Neural cell (in vitro differentiated cells): ENCODE measurements at regions not wholly inside any gene's neighbourhood (a gene's known extent, or its start where the extent isn't known, plus 50 kb on each side); places are given as distances from the start of the nearest gene placed in this dataset.

ENCODE experiments used
- H2AFZ ChIP-seq: fragments of 200-600, 300-800 bp; sonication (generic), shearing (Covaris generic); 2 replicates; pipeline ENCODE4 v1.6.0; 2014; ENCODE audit warnings: low read depth, mild to moderate bottlenecking, antibody characterized with exemption, low read length, moderate library complexity
- H3F3A ChIP-seq: fragments of 200-600 bp; shearing (Covaris generic); 2 replicates; pipeline ENCODE4 v1.6.1; 2016; ENCODE audit warnings: mild to moderate bottlenecking, moderate library complexity, mixed read lengths, antibody characterized with exemption, low read length; ENCODE audit not compliant: insufficient read depth, poor library complexity, severe bottlenecking
- H3K27ac ChIP-seq: fragments of 200-600, 300-800 bp; sonication (generic), shearing (Covaris generic); 2 replicates; pipeline ENCODE4 v1.5.1; 2014; ENCODE audit warnings: mild to moderate bottlenecking, low read length, moderate library complexity
- H3K27me3 ChIP-seq: fragments of 300-800, 200-600 bp; sonication (generic), shearing (Covaris generic); 2 replicates; pipeline ENCODE4 v1.6.0; 2014; ENCODE audit warnings: mild to moderate bottlenecking, low read depth, low read length, moderate library complexity; ENCODE audit not compliant: insufficient read depth
- H3K36me3 ChIP-seq: fragments of 300-800, 200-600 bp; sonication (generic), shearing (Covaris generic); 2 replicates; pipeline ENCODE4 v1.5.1; 2014; ENCODE audit warnings: mild to moderate bottlenecking, antibody characterized with exemption, low read length, moderate library complexity; ENCODE audit not compliant: insufficient read depth
- H3K4me2 ChIP-seq: fragments of 300-800, 200-600 bp; sonication (generic), shearing (Covaris generic); 2 replicates; pipeline ENCODE4 v1.6.0; 2014; ENCODE audit warnings: mild to moderate bottlenecking, low read length
- H3K4me3 ChIP-seq: fragments of 300-800, 200-600 bp; sonication (generic), shearing (Covaris generic); 2 replicates; pipeline ENCODE4 v1.5.1; 2014; ENCODE audit warnings: mild to moderate bottlenecking, low read length, moderate library complexity
- H3K79me2 ChIP-seq: fragments of 200-600 bp; shearing (Covaris generic); replicated peaks from 2 replicates; pipeline ENCODE4 v1.6.0; 2014; ENCODE audit warnings: mild to moderate bottlenecking, low read length, moderate library complexity; ENCODE audit not compliant: insufficient read depth
- H3K9ac ChIP-seq: fragments of 300-800, 200-600 bp; sonication (generic), shearing (Covaris generic); 2 replicates; pipeline ENCODE4 v1.6.1; 2016; ENCODE audit warnings: mild to moderate bottlenecking, low read length, mixed read lengths
- H3K9me2 ChIP-seq: fragments of 200-600 bp; shearing (Covaris generic); 2 replicates; pipeline ENCODE4 v1.6.1; 2016; ENCODE audit warnings: mild to moderate bottlenecking, low read length, mixed read lengths; ENCODE audit not compliant: insufficient read depth
- H3K9me3 ChIP-seq: fragments of 200-600, 300-800 bp; sonication (generic), shearing (Covaris generic); 2 replicates; pipeline ENCODE4 v1.6.1; 2016; ENCODE audit warnings: mild to moderate bottlenecking, mixed run types, low read length, moderate library complexity, mixed read lengths
- H4K20me1 ChIP-seq: fragments of 200-600 bp; shearing (Covaris generic); 2 replicates; pipeline ENCODE4 v1.6.1; 2016; ENCODE audit warnings: mild to moderate bottlenecking, mixed run types; ENCODE audit not compliant: insufficient read depth
- EP300 ChIP-seq: fragments of 450-650 bp; conservative IDR thresholded peaks from 2 replicates; pipeline ENCODE4 v1.6.1; 2014; ENCODE audit warnings: antibody characterized with exemption, mild to moderate bottlenecking, moderate library complexity; ENCODE audit not compliant: poor library complexity, severe bottlenecking
- EZH2 ChIP-seq: fragments of 200-600, 300-800 bp; shearing (Covaris generic), sonication (generic); IDR thresholded peaks from 2 replicates; pipeline ENCODE4 v1.6.1; 2014; ENCODE audit warnings: antibody characterized with exemption, low read length, borderline replicate concordance, mild to moderate bottlenecking; ENCODE audit not compliant: insufficient read depth, poor library complexity, severe bottlenecking
- MXI1 ChIP-seq: fragments of 450-650 bp; conservative IDR thresholded peaks from 2 replicates; pipeline ENCODE4 v1.6.1; 2014; ENCODE audit warnings: antibody characterized with exemption, mild to moderate bottlenecking; ENCODE audit not compliant: poor library complexity, severe bottlenecking
- POLR2AphosphoS5 ChIP-seq: IDR thresholded peaks from 2 replicates; pipeline ENCODE4 v1.6.1; 2012
- RAD21 ChIP-seq: fragments of 450-650 bp; conservative IDR thresholded peaks from 2 replicates; pipeline ENCODE4 v1.6.1; 2014; ENCODE audit warnings: antibody characterized with exemption, mild to moderate bottlenecking, moderate library complexity
- SMC3 ChIP-seq: fragments of 450-650 bp; conservative IDR thresholded peaks from 2 replicates; pipeline ENCODE4 v1.6.1; 2014; ENCODE audit warnings: antibody characterized with exemption, mild to moderate bottlenecking, moderate library complexity; ENCODE audit not compliant: poor library complexity
- TAF1 ChIP-seq: IDR thresholded peaks from 2 replicates; pipeline ENCODE4 v1.6.1; 2012; ENCODE audit warnings: low read depth
- TF ChIP-seq, protein P1 (sequence below): fragments of 450-650 bp; IDR thresholded peaks from 2 replicates; pipeline ENCODE4 v1.5.1; 2014; ENCODE audit warnings: antibody characterized with exemption, mild to moderate bottlenecking, moderate library complexity; ENCODE audit not compliant: poor library complexity, severe bottlenecking
- TF ChIP-seq, protein P2 (sequence below): IDR thresholded peaks from 2 replicates; pipeline ENCODE4 v1.6.1; 2012; ENCODE audit warnings: borderline replicate concordance

DNA sequence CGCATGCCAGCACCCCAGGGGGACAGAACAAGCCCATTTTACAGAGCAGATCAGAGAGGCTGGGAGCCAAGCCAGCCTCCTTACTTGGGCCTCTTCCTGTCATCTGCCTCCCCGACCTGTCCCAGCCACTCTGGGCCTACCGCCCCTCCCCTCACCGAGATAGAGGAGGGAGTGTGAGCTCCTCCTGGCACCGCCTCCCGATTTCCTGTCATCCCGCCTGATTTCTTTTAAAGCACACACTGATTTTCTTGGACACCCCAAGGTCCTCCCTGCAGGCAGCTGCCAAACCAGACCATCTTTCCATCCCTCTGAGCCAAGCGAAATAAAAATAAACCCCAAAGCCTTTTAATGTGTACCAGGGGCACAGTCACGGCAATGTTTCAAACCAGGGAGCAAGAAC lies 108.4 kb downstream of the RFLNA start:
- TF ChIP-seq TAF1 = no peak
- no peak for TF ChIP-seq EP300
- TF ChIP-seq, protein P1, sequence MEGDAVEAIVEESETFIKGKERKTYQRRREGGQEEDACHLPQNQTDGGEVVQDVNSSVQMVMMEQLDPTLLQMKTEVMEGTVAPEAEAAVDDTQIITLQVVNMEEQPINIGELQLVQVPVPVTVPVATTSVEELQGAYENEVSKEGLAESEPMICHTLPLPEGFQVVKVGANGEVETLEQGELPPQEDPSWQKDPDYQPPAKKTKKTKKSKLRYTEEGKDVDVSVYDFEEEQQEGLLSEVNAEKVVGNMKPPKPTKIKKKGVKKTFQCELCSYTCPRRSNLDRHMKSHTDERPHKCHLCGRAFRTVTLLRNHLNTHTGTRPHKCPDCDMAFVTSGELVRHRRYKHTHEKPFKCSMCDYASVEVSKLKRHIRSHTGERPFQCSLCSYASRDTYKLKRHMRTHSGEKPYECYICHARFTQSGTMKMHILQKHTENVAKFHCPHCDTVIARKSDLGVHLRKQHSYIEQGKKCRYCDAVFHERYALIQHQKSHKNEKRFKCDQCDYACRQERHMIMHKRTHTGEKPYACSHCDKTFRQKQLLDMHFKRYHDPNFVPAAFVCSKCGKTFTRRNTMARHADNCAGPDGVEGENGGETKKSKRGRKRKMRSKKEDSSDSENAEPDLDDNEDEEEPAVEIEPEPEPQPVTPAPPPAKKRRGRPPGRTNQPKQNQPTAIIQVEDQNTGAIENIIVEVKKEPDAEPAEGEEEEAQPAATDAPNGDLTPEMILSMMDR = no peak
- TF ChIP-seq, protein P2, sequence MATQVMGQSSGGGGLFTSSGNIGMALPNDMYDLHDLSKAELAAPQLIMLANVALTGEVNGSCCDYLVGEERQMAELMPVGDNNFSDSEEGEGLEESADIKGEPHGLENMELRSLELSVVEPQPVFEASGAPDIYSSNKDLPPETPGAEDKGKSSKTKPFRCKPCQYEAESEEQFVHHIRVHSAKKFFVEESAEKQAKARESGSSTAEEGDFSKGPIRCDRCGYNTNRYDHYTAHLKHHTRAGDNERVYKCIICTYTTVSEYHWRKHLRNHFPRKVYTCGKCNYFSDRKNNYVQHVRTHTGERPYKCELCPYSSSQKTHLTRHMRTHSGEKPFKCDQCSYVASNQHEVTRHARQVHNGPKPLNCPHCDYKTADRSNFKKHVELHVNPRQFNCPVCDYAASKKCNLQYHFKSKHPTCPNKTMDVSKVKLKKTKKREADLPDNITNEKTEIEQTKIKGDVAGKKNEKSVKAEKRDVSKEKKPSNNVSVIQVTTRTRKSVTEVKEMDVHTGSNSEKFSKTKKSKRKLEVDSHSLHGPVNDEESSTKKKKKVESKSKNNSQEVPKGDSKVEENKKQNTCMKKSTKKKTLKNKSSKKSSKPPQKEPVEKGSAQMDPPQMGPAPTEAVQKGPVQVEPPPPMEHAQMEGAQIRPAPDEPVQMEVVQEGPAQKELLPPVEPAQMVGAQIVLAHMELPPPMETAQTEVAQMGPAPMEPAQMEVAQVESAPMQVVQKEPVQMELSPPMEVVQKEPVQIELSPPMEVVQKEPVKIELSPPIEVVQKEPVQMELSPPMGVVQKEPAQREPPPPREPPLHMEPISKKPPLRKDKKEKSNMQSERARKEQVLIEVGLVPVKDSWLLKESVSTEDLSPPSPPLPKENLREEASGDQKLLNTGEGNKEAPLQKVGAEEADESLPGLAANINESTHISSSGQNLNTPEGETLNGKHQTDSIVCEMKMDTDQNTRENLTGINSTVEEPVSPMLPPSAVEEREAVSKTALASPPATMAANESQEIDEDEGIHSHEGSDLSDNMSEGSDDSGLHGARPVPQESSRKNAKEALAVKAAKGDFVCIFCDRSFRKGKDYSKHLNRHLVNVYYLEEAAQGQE = no peak
- TF ChIP-seq EZH2 = no peak
- TF ChIP-seq MXI1 = no peak
- no peak for TF ChIP-seq SMC3
- no peak for TF ChIP-seq POLR2AphosphoS5
- TF ChIP-seq RAD21 = no peak
- Histone ChIP-seq H3K9me2 (no peaks in the 10 kb centered on the region), H3K9me3 (no peaks in the 10 kb centered on the region), H3K4me2 (no peak overlapping the region), H3F3A (no peaks in the 10 kb centered on the region), H4K20me1 (no peaks in the 10 kb centered on the region), H3K9ac (peak overlapping the region; percentile 64), H2AFZ (no peak overlapping the region), H3K4me3 (no peak overlapping the region), H3K27me3 (no peaks in the 10 kb centered on the region), H3K79me2 (no peaks in the 10 kb centered on the region), H3K36me3 (no peaks in the 10 kb centered on the region), H3K27ac (peak overlapping the region; percentile 90)

DNA sequence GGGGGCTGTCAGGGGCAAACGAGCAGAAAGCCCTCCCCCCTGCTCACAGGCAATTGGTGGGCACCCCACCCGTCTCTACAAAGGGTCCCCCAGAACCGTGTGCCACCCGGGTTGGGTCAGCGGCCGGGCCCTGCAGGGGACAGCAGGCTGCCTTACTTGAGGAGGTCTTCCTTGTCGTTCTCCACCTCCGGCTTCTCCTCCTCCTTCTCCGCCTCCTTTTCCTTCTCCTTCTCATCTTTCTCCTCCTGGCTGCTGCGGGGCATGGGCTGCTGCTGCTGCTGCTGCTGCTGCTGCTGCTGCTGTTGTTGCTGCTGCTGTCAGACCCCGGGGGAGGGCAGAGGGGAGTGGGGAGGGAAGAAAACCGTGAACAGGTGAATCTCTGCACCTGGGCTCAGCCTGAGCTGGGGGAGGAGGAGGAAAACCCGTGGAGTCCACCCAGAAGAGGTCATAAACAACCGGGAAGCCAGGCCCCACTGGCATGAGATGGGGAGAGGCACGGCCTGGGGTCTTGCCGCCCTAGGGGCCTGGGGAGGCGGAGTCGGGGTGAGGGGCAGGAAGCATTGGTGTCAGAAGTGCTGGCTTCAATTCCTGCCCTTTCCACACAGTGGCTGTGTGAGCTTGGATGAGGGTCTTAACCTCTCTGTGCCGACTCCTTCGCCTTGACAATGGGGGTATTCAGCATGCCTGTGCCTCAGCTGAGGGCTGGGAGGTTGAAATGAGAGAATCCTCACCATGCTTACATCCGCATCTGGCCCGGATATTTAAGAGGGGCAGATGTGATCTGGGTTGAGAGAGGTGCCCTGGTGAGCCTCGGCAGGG lies 107.6 kb downstream of the RFLNA start:
- Histone ChIP-seq H3K4me2 (peak overlapping the region; percentile 28), H3K9me2 (no peaks in the 10 kb centered on the region), H3K27ac (peak overlapping the region; percentile 90), H3K4me3 (peak overlapping the region; percentile 53), H3K27me3 (no peaks in the 10 kb centered on the region), H2AFZ (no peak overlapping the region), H3K9ac (peak overlapping the region; percentile 64), H3K36me3 (no peaks in the 10 kb centered on the region), H3F3A (no peaks in the 10 kb centered on the region), H3K79me2 (no peaks in the 10 kb centered on the region), H4K20me1 (no peaks in the 10 kb centered on the region), H3K9me3 (no peaks in the 10 kb centered on the region)
- TF ChIP-seq MXI1 (no peak), EZH2 (no peak), SMC3 (no peak), RAD21 (no peak)
- TF ChIP-seq, protein P1 = no peak
